Fibroblast of skin of abdomen (primary cell): ENCODE measurements at regions not wholly inside any gene's neighbourhood (a gene's known extent, or its start where the extent isn't known, plus 50 kb on each side); places are given as distances from the start of the nearest gene placed in this dataset.

Experiments used
- DNase-seq: peaks from one replicate; pipeline ENCODE4 v3.0.0-alpha.2; 2013

- DNase-seq = no peak
Observed at GRCh38 chr9:96033896-96034295, 158.4 kb downstream of the ERCC6L2 start.

- DNase-seq = no peak
Observed at GRCh38 chr9:96031916-96032534, 156.5 kb downstream of the ERCC6L2 start.

- no peak for DNase-seq
Observed at GRCh38 chr9:96031366-96031824, 155.9 kb downstream of the ERCC6L2 start.

GRCh38 chr9:96029722-96030530 lies 154.4 kb downstream of the ERCC6L2 start:
- DNase-seq = no peak

- DNase-seq = no peak
Observed at GRCh38 chr9:96027251-96028131, 152.0 kb downstream of the ERCC6L2 start.

- no peak for DNase-seq
Observed at GRCh38 chr9:96026655-96027213, 151.2 kb downstream of the ERCC6L2 start.

GRCh38 chr9:96025995-96026602 lies 150.6 kb downstream of the ERCC6L2 start:
- no peak for DNase-seq

GRCh38 chr9:96023486-96023885 lies 148.0 kb downstream of the ERCC6L2 start:
- no peak for DNase-seq

- no peak for DNase-seq
Observed at GRCh38 chr9:96022445-96023051, 147.1 kb downstream of the ERCC6L2 start.

- no peak for DNase-seq
Observed at GRCh38 chr9:96021551-96022444, 146.3 kb downstream of the ERCC6L2 start.

GRCh38 chr9:96020792-96021550 lies 145.5 kb downstream of the ERCC6L2 start:
- DNase-seq = peak; percentile 7

- no peak for DNase-seq
Observed at GRCh38 chr9:96020300-96020791, 144.9 kb downstream of the ERCC6L2 start.
